ENCODE measurements at regions not wholly inside any gene's neighbourhood (a gene's known extent, or its start where the extent isn't known, plus 50 kb on each side); places are given as distances from the start of the nearest gene placed in this dataset.

- H3K79me2 ChIP-seq (replicated peaks; ENCODE audit: insufficient read depth): no peaks in the 10 kb centered on the region
- H3K4me2 ChIP-seq: no peak overlapping the region
- H4K20me1 ChIP-seq (replicated peaks; ENCODE audit: insufficient read depth): no peaks in the 10 kb centered on the region
- no peak for DNase-seq (ENCODE audit: low spot score)
- ATAC-seq: no peak
- no peaks in the 10 kb centered on the region for H3F3A ChIP-seq (replicated peaks; ENCODE audit: low read depth)
- no peaks in the 10 kb centered on the region for H3K4me1 ChIP-seq (ENCODE audit: insufficient read depth)
- TF ChIP-seq NANOG (IDR thresholded peaks at IDR 0.05; ENCODE audit: borderline replicate concordance): no peak
- TF ChIP-seq ETS1 (IDR thresholded peaks at IDR 0.05): no peak
- TF ChIP-seq EZH2phosphoT487 (IDR thresholded peaks at IDR 0.05; ENCODE audit: unreplicated experiment): no peak
- TF ChIP-seq ZNF331 (CRISPR knock-in tag; IDR thresholded peaks at IDR 0.05; ENCODE audit: low read depth): no peak
- TF ChIP-seq ZNF114 (CRISPR knock-in tag; IDR thresholded peaks at IDR 0.05): no peak
- no peak for TF ChIP-seq REST (IDR thresholded peaks at IDR 0.05; ENCODE audit: unreplicated experiment)
- TF ChIP-seq CREB1 (CRISPR knock-in tag; IDR thresholded peaks at IDR 0.05; ENCODE audit: low read depth): no peak
- TF ChIP-seq CTCF (conservative IDR thresholded peaks at IDR 0.05; ENCODE audit: low read depth in 2 of 2): no peak
- no peaks in the 10 kb centered on the region for H3K27me3 ChIP-seq (ENCODE audit: insufficient read depth)
- no peak overlapping the region for H3K4me3 ChIP-seq
- H2AFZ ChIP-seq: no peak overlapping the region
- Mint-ChIP-seq H3K4me3 (no peak overlapping the region), H3K4me1 (peaks cover 10% of the 10 kb centered on the region), H3K36me3 (ENCODE audit: low read depth) (no peaks in the 10 kb centered on the region), H3K27ac (no peak overlapping the region), H3K27me3 (ENCODE audit: insufficient read depth, low read depth, poor library complexity) (peaks cover 4% of the 10 kb centered on the region), H3K9me3 (no peaks in the 10 kb centered on the region)
- H3K36me3 ChIP-seq (ENCODE audit: insufficient read depth): no peaks in the 10 kb centered on the region
- no peaks in the 10 kb centered on the region for H3K9me2 ChIP-seq (ENCODE audit: insufficient read depth)
- H3K27ac ChIP-seq (ENCODE audit: low read depth): no peak overlapping the region
Observed at GRCh38 chr6:167664678-167665660, 161.7 kb upstream of the AFDN start.
